ENCODE measurements at regions not wholly inside any gene's neighbourhood (a gene's known extent, or its start where the extent isn't known, plus 50 kb on each side); places are given as distances from the start of the nearest gene placed in this dataset.

GRCh38 chr14:51455041-51455835 is 196.5 kb upstream of the FRMD6 start:
- TF ChIP-seq, protein P1, sequence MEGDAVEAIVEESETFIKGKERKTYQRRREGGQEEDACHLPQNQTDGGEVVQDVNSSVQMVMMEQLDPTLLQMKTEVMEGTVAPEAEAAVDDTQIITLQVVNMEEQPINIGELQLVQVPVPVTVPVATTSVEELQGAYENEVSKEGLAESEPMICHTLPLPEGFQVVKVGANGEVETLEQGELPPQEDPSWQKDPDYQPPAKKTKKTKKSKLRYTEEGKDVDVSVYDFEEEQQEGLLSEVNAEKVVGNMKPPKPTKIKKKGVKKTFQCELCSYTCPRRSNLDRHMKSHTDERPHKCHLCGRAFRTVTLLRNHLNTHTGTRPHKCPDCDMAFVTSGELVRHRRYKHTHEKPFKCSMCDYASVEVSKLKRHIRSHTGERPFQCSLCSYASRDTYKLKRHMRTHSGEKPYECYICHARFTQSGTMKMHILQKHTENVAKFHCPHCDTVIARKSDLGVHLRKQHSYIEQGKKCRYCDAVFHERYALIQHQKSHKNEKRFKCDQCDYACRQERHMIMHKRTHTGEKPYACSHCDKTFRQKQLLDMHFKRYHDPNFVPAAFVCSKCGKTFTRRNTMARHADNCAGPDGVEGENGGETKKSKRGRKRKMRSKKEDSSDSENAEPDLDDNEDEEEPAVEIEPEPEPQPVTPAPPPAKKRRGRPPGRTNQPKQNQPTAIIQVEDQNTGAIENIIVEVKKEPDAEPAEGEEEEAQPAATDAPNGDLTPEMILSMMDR (IDR thresholded peaks at IDR 0.05; ENCODE audit: insufficient read depth, low read depth, low read length), result no peak
- no peak for DNase-seq (ENCODE audit: low read depth)
- no peak overlapping the region for H3K4me3 ChIP-seq (ENCODE audit: low read depth, low read length)

- TF ChIP-seq, protein P1 (IDR thresholded peaks at IDR 0.05; ENCODE audit: insufficient read depth, low read depth, low read length), result no peak
- peak; percentile 35 for DNase-seq (ENCODE audit: low read depth)
- H3K4me3 ChIP-seq (ENCODE audit: low read depth, low read length), result no peak overlapping the region
Observed at GRCh38 chr14:51457843-51458562, 193.7 kb upstream of the FRMD6 start.

GRCh38 chr14:51458563-51458955 is 193.2 kb upstream of the FRMD6 start:
- TF ChIP-seq, protein P1 (IDR thresholded peaks at IDR 0.05; ENCODE audit: insufficient read depth, low read depth, low read length), result no peak
- H3K4me3 ChIP-seq (ENCODE audit: low read depth, low read length), result no peak overlapping the region
- peak; percentile 44 for DNase-seq (ENCODE audit: low read depth)

DNA sequence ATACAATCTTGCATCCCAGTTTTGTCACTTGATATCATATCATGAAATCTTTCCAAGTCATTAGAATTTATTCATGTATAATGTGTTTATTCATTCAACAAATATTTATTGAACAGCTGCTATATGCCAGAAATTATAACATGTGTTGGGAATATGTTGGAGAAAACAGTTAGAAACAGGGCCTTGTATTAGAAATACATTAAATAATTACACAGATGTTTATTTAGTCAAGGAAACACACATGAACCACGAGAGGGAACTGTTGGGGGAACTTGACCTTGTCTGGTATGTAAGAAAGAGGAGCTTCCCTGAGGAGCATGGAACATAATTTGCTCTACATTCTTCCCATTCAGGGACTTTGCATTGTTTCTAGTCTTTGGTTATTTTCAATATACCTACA is 191.7 kb upstream of the FRMD6 start:
- no peak overlapping the region for H3K4me3 ChIP-seq (ENCODE audit: low read depth, low read length)
- TF ChIP-seq, protein P1 (IDR thresholded peaks at IDR 0.05; ENCODE audit: insufficient read depth, low read depth, low read length), result no peak
- no peak for DNase-seq (ENCODE audit: low read depth)

DNA sequence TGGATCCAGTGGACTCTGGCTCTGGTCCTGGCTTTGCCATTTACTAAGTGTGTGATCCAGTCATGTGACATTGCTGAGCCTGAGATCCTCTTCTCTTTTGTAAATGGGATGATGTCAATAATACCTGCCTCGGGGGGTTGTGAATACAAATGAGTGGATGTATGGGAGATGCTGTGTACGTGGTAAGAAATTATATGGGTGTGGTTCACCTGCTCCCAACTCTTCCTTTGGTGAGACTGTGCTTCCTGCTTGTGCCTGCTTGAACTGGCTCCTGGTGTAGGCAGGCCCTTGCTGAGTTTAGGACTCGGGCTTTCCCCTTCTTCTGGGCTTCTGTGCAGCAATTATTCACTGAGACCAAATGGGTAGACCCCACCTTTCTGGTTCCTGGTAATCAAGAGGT is 189.5 kb upstream of the FRMD6 start:
- DNase-seq (ENCODE audit: low read depth), result no peak
- H3K4me3 ChIP-seq (ENCODE audit: low read depth, low read length), result no peak overlapping the region
- TF ChIP-seq, protein P1 (IDR thresholded peaks at IDR 0.05; ENCODE audit: insufficient read depth, low read depth, low read length), result no peak

- TF ChIP-seq, protein P1 (IDR thresholded peaks at IDR 0.05; ENCODE audit: insufficient read depth, low read depth, low read length), result no peak
- no peak for DNase-seq (ENCODE audit: low read depth)
- H3K4me3 ChIP-seq (ENCODE audit: low read depth, low read length), result no peak overlapping the region
Observed at GRCh38 chr14:51462706-51463105, 189.0 kb upstream of the FRMD6 start.
